Liver (tissue), 3 donors: ENCODE measurements at regions not wholly inside any gene's neighbourhood (a gene's known extent, or its start where the extent isn't known, plus 50 kb on each side); places are given as distances from the start of the nearest gene placed in this dataset.

Experiments used
- CTCF ChIP-seq: fragments of 150-350 bp; IDR thresholded peaks from 2 replicates; pipeline ENCODE4 v1.5.1; 2017; ENCODE audit warnings: improper control_type of control experiment, low read depth, low read length; ENCODE audit not compliant: missing input control
- EGR1 ChIP-seq, 2 donors: IDR thresholded peaks; 2 replicates each; pipeline ENCODE4 v1.6.1; 2016 to 2018; ENCODE audit warnings: antibody characterized with exemption in 2 of 2, low read depth in 2 of 2
- GABPA ChIP-seq, 2 donors: IDR thresholded peaks in 1 of 2; conservative IDR thresholded peaks in 1 of 2; 2 replicates each; pipeline ENCODE4 v1.6.1; 2016; ENCODE audit warnings: antibody characterized with exemption in 2 of 2, mild to moderate bottlenecking in 1 of 2, moderate library complexity in 1 of 2
- donor health status: healthy.
- donor health status: healthy.

- no peak for TF ChIP-seq GABPA (IDR thresholded peaks at IDR 0.05 in 1 of 2, conservative IDR thresholded peaks at IDR 0.05 in 1 of 2)
- TF ChIP-seq CTCF = no peak
- TF ChIP-seq EGR1 (IDR thresholded peaks at IDR 0.05; ENCODE audit: low read depth in 2 of 2) = no peak
These were observed 534.2 kb upstream of the RGS18 start for GRCh38 chr1:191624044-191624443.
